GM20431 (cell line): ENCODE measurements at regions not wholly inside any gene's neighbourhood (a gene's known extent, or its start where the extent isn't known, plus 50 kb on each side); places are given as distances from the start of the nearest gene placed in this dataset.

Experiments
- in situ Hi-C: fragments of 300-500 bp; cut with MseI, MboI; formaldehyde crosslinking; loops from one replicate; pipeline ENCODE4 v1.15.0; 2020; ENCODE audit warnings: low sequenced_read_pairs; ENCODE audit not compliant: unreplicated experiment

GRCh38 chr3:153688301-153689120, 432.7 kb upstream of the ARHGEF26 start:
- in situ Hi-C loops = no loop called here

DNA sequence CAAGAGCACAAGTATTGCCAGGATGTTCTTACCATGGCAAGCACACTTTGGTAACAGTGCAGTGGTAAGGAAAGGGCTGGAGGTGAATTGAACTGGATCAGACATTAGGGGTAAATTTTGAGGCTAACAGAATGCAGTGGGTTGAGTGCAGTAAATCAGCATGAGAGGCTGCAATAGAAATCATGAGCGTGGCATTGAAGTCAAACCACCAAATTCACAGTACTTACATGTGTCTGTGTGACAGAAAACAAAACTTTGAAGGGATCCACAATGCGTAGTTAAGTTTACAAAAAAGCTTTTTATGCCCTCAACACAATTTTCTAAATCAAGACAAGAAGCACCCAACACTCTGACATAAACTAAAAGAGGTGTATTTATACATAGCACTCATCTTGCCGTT, 428.0 kb upstream of the ARHGEF26 start:
- in situ Hi-C loops = no loop called here

GRCh38 chr3:153702106-153702505, 419.1 kb upstream of the ARHGEF26 start:
- in situ Hi-C loops = no loop called here

- in situ Hi-C loops = no loop called here
Observed at GRCh38 chr3:153704115-153704514, 417.1 kb upstream of the ARHGEF26 start.

GRCh38 chr3:153706706-153707105, 414.5 kb upstream of the ARHGEF26 start:
- in situ Hi-C loops = no loop called here

- in situ Hi-C loops = no loop called here
Observed at GRCh38 chr3:153714016-153714415, 407.2 kb upstream of the ARHGEF26 start.

DNA sequence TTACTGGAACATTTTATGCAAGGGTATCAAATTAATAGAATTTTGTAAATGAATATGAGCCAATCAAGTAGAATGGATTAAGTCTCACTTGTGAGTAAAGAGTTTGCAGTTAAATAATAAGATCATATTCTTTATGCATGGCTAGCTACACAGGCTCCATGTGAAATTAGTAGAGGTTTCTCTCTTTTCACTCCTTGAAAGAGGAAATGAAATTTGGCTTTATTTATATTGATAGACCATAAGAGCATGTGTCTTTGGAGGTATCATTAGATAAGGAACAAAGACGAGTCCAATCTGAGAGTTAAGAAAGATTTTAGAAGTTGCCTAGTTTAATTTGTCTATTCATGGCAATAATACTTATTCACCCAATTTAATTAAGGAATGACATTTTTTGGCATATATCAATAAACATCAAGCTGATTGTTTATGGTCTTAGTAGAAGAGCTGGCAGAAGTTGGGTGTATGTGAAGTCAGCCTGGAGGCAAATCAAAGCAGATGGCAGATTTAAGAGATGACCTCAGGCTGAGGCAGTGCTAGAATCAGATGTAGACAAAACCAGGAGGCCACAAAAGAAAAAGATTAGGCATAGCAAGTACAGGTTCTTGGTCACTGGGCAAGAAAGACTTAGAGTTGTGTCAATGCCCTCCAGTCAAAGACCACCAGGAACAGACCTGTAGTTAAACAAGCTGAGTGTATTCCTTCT, 406.5 kb upstream of the ARHGEF26 start:
- in situ Hi-C loops = no loop called here

GRCh38 chr3:153722157-153722556, 399.0 kb upstream of the ARHGEF26 start:
- in situ Hi-C loops = no loop called here

GRCh38 chr3:153731071-153731470, 390.1 kb upstream of the ARHGEF26 start:
- in situ Hi-C loops = no loop called here

- in situ Hi-C loops = no loop called here
Observed at GRCh38 chr3:153734777-153735551, 386.2 kb upstream of the ARHGEF26 start.

- in situ Hi-C loops = no loop called here
Observed at GRCh38 chr3:153740109-153740508, 381.1 kb upstream of the ARHGEF26 start.

- in situ Hi-C loops = no loop called here
Observed at GRCh38 chr3:153744889-153745288, 376.3 kb upstream of the ARHGEF26 start.

DNA sequence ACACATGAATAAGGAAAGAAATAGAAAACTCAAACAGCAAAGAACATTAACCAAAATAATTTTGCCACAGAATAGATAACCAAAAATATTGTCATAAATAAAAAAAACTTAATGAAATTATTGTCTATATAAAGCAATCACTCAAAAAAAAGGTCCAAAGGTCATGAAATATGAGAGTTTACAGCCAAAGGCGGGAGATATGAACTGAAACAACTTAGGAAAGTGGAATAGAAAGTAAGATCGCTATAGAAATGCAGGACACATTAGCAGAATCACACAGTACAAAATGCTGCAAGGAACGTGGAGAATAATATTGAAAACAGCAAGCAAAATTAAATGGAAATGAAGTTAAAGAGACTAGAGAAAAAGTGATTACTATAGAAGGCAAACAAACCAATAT, 375.0 kb upstream of the ARHGEF26 start:
- in situ Hi-C loops = no loop called here

- in situ Hi-C loops = no loop called here
Observed at GRCh38 chr3:153749070-153749610, 372.1 kb upstream of the ARHGEF26 start.

- in situ Hi-C loops = loop anchor here (25.0 kb wide), 1 partner anchor 715 kb away; no protein-coding TSS in a partner anchor
Observed at GRCh38 chr3:153752405-153753027, 368.7 kb upstream of the ARHGEF26 start.

DNA sequence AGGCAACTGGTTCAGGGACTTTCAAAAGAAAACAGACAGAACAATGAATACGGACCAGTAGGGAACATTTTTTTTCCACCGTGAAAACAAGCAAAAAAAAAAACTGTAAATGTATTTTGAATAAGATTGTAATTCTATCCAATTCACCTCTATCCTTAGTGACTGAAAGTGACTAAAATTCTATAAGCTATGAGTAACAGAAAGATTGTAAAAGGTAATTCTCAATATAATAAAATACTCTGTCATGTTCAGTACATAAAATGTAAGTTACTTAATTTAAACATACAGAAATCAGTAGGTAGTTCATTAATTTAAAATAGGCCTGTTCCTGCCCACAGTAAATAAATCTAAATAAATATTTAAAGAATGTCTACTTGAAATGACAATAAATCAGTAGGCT, 368.2 kb upstream of the ARHGEF26 start:
- in situ Hi-C loops = loop anchor here (25.0 kb wide), 1 partner anchor 716 kb away; no protein-coding TSS in a partner anchor

GRCh38 chr3:153756816-153757215, 364.4 kb upstream of the ARHGEF26 start:
- in situ Hi-C loops = loop anchor here (25.0 kb wide), 1 partner anchor 720 kb away; no protein-coding TSS in a partner anchor

- in situ Hi-C loops = loop anchor here (25.0 kb wide), 1 partner anchor 721 kb away; no protein-coding TSS in a partner anchor
Observed at GRCh38 chr3:153757839-153758238, 363.4 kb upstream of the ARHGEF26 start.

DNA sequence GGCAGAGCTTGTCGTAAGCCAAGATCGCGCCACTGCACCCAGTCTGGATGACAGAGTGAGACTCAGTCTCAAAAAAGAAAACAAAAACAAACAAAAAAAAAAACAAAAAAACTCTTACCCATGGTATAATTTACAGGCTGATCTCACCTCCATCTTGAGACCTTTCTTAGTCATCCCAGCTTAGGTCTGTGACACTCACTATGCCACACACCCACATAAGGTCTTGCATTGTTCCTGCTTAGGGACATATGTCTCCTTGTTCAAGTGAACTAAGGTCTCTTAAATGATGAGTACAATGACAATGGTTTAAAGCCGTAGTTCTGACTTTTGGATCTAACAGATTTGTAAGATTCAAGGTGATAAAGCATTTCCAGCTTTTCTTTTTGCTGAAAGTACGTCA, 360.2 kb upstream of the ARHGEF26 start:
- in situ Hi-C loops = loop anchor here (25.0 kb wide), 1 partner anchor 724 kb away; no protein-coding TSS in a partner anchor
